Fibroblast of lung (primary cell): ENCODE measurements at regions not wholly inside any gene's neighbourhood (a gene's known extent, or its start where the extent isn't known, plus 50 kb on each side); places are given as distances from the start of the nearest gene placed in this dataset.

Source experiments
- EZH2 ChIP-seq: IDR thresholded peaks from 2 replicates; pipeline ENCODE4 v1.5.1; 2012; ENCODE audit warnings: low read length, control low read depth, mild to moderate bottlenecking; ENCODE audit errors: missing control alignments
- TF ChIP-seq, protein P1 (sequence below), 2 donors: IDR thresholded peaks in 1 of 2; conservative IDR thresholded peaks in 1 of 2; 1 replicate in 1 of 2; 2 replicates in 1 of 2; pipeline ENCODE4 v1.5.1; 2011 to 2012; ENCODE audit warnings: low read length in 2 of 2, control low read depth in 1 of 2, inconsistent platforms in 1 of 2, low read depth in 1 of 2, mild to moderate bottlenecking in 1 of 2

DNA sequence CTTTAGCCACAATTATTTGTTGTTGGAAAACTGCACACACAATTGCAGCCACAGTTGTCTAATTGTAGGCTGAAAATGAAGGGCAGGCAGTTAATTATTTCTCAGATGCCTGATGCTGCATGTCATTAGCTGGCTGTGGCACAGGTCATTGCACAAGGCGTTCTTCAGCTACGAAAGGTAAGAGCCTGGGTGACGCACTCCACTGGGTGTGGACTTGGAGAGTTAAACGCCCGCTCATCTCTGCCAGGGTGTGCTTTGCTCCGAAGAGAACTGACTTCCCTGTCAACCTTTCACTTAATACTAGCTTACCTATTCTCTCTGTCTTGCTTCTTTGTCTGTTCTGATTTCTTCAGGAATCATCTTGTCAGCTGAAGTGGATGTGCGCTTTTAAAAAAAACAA lies 91.4 kb upstream of the CPM start:
- TF ChIP-seq, protein P1, sequence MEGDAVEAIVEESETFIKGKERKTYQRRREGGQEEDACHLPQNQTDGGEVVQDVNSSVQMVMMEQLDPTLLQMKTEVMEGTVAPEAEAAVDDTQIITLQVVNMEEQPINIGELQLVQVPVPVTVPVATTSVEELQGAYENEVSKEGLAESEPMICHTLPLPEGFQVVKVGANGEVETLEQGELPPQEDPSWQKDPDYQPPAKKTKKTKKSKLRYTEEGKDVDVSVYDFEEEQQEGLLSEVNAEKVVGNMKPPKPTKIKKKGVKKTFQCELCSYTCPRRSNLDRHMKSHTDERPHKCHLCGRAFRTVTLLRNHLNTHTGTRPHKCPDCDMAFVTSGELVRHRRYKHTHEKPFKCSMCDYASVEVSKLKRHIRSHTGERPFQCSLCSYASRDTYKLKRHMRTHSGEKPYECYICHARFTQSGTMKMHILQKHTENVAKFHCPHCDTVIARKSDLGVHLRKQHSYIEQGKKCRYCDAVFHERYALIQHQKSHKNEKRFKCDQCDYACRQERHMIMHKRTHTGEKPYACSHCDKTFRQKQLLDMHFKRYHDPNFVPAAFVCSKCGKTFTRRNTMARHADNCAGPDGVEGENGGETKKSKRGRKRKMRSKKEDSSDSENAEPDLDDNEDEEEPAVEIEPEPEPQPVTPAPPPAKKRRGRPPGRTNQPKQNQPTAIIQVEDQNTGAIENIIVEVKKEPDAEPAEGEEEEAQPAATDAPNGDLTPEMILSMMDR (conservative IDR thresholded peaks at IDR 0.05 in 1 of 2, IDR thresholded peaks at IDR 0.05 in 1 of 2; ENCODE audit: low read depth in 1 of 2, low read length in 2 of 2): no peak
- TF ChIP-seq EZH2: no peak
